H9 (cell line): ENCODE measurements at regions not wholly inside any gene's neighbourhood (a gene's known extent, or its start where the extent isn't known, plus 50 kb on each side); places are given as distances from the start of the nearest gene placed in this dataset.

Experiments
- DNase-seq: peaks from one replicate; pipeline ENCODE4 v3.0.0-alpha.2; 2017
- H2AFZ ChIP-seq: one replicate; pipeline ENCODE4 v1.6.1; 2013; ENCODE audit warnings: mild to moderate bottlenecking, low read length, control low read depth, moderate library complexity
- H2AK5ac ChIP-seq: 2 replicates; pipeline ENCODE4 v1.6.1; 2013; ENCODE audit warnings: low read length, control low read depth, mixed read lengths; ENCODE audit not compliant: insufficient read length
- H2BK120ac ChIP-seq: one replicate; pipeline ENCODE4 v1.6.1; 2013; ENCODE audit warnings: low read depth, mild to moderate bottlenecking, low read length, control low read depth, inconsistent platforms; ENCODE audit not compliant: poor library complexity, severe bottlenecking
- H2BK12ac ChIP-seq: 2 replicates; pipeline ENCODE4 v1.6.1; 2013; ENCODE audit warnings: low read length, control low read depth, mixed read lengths, low read depth; ENCODE audit not compliant: insufficient read length
- H2BK15ac ChIP-seq: 2 replicates; pipeline ENCODE4 v1.6.1; 2013; ENCODE audit warnings: low read depth, low read length, control low read depth
- H2BK20ac ChIP-seq: one replicate; pipeline ENCODE4 v1.6.1; 2013; ENCODE audit warnings: low read depth, mild to moderate bottlenecking, low read length, control low read depth, inconsistent platforms; ENCODE audit not compliant: poor library complexity, severe bottlenecking
- H2BK5ac ChIP-seq: 2 replicates; pipeline ENCODE4 v1.6.1; 2013; ENCODE audit warnings: low read length, control low read depth, mixed read lengths; ENCODE audit not compliant: insufficient read length
- H3K14ac ChIP-seq: 2 replicates; pipeline ENCODE4 v1.6.1; 2013; ENCODE audit warnings: low read length, control low read depth; ENCODE audit not compliant: insufficient read depth
- H3K18ac ChIP-seq: 2 replicates; pipeline ENCODE4 v1.6.1; 2013; ENCODE audit warnings: low read depth, mild to moderate bottlenecking, mixed read lengths, low read length, control low read depth; ENCODE audit not compliant: insufficient read length
- H3K23ac ChIP-seq: 2 replicates; pipeline ENCODE4 v1.6.1; 2013; ENCODE audit warnings: low read length, control low read depth, mixed read lengths, low read depth; ENCODE audit not compliant: insufficient read length
- H3K23me2 ChIP-seq: 2 replicates; pipeline ENCODE4 v1.6.1; 2013; ENCODE audit warnings: low read depth, mild to moderate bottlenecking, mixed read lengths, low read length, control low read depth; ENCODE audit not compliant: insufficient read length, poor library complexity, severe bottlenecking
- H3K27ac ChIP-seq: 2 replicates; pipeline ENCODE4 v1.5.1; 2013; ENCODE audit warnings: low read length, control low read depth, mixed read lengths, low read depth; ENCODE audit not compliant: insufficient read length
- H3K27me3 ChIP-seq: 2 replicates; pipeline ENCODE4 v1.6.1; 2013; ENCODE audit warnings: low read length, control low read depth, inconsistent platforms; ENCODE audit not compliant: insufficient read depth
- H3K4ac ChIP-seq: 2 replicates; pipeline ENCODE4 v1.6.1; 2013; ENCODE audit warnings: low read depth, mild to moderate bottlenecking, control low read depth, inconsistent platforms, low read length, moderate library complexity
- H3K4me1 ChIP-seq: 2 replicates; pipeline ENCODE4 v1.6.1; 2013; ENCODE audit warnings: low read length, control low read depth, inconsistent platforms; ENCODE audit not compliant: insufficient read depth
- H3K4me2 ChIP-seq: 2 replicates; pipeline ENCODE4 v1.6.1; 2013; ENCODE audit warnings: low read length, control low read depth, mixed read lengths; ENCODE audit not compliant: insufficient read length, insufficient read depth
- H3K56ac ChIP-seq: 2 replicates; pipeline ENCODE4 v1.6.1; 2013; ENCODE audit warnings: low read depth, mild to moderate bottlenecking, mixed read lengths, low read length, control low read depth; ENCODE audit not compliant: insufficient read length
- H3K79me1 ChIP-seq: 2 replicates; pipeline ENCODE4 v1.6.1; 2013; ENCODE audit warnings: low read depth, mild to moderate bottlenecking, moderate library complexity, low read length, control low read depth, inconsistent platforms; ENCODE audit not compliant: insufficient read depth, poor library complexity, severe bottlenecking
- H3K79me2 ChIP-seq: 2 replicates; pipeline ENCODE4 v1.6.1; 2013; ENCODE audit warnings: low read length, control low read depth, inconsistent platforms; ENCODE audit not compliant: insufficient read depth
- H3K9ac ChIP-seq: 2 replicates; pipeline ENCODE4 v1.6.1; 2013; ENCODE audit warnings: low read length, control low read depth, mixed read lengths; ENCODE audit not compliant: insufficient read length; ENCODE audit errors: extremely low read depth
- H3K9me3 ChIP-seq: one replicate; pipeline ENCODE4 v1.6.1; 2013; ENCODE audit warnings: low read depth, low read length, inconsistent platforms; ENCODE audit not compliant: control insufficient read depth
- H3T11ph ChIP-seq: one replicate; pipeline ENCODE4 v1.6.1; 2013; ENCODE audit warnings: mild to moderate bottlenecking, low read length, control low read depth, inconsistent platforms
- H4K20me1 ChIP-seq: one replicate; pipeline ENCODE4 v1.6.1; 2013; ENCODE audit not compliant: control insufficient read depth, insufficient read length, insufficient read depth
- H4K5ac ChIP-seq: 2 replicates; pipeline ENCODE4 v1.6.1; 2013; ENCODE audit warnings: low read depth, mild to moderate bottlenecking, mixed read lengths, low read length, control low read depth; ENCODE audit not compliant: insufficient read length
- H4K8ac ChIP-seq: replicated peaks from 2 replicates; pipeline ENCODE4 v1.6.1; 2013; ENCODE audit warnings: low read length, control low read depth, mixed read lengths, low read depth; ENCODE audit not compliant: insufficient read length
- H4K91ac ChIP-seq: 2 replicates; pipeline ENCODE4 v1.6.1; 2013; ENCODE audit warnings: low read depth, mild to moderate bottlenecking, moderate library complexity, mixed read lengths, low read length, control low read depth; ENCODE audit not compliant: insufficient read length
- H3K27ac Mint-ChIP-seq, 3 experiments: 2 replicates in 2 of 3; 3 replicates in 1 of 3; pipeline ENCODE4 v1.8.0; 2020 to 2021; ENCODE audit warnings: mixed read lengths in 3 of 3, mild to moderate bottlenecking in 1 of 3, moderate library complexity in 1 of 3
- H3K27me3 Mint-ChIP-seq: 2 replicates; pipeline ENCODE4 v1.8.0; 2021; ENCODE audit warnings: low read depth, mild to moderate bottlenecking, moderate library complexity, mixed read lengths
- H3K36me3 Mint-ChIP-seq, 3 experiments: 2 replicates in 2 of 3; 3 replicates in 1 of 3; pipeline ENCODE4 v1.8.0; 2020 to 2021; ENCODE audit warnings: low read depth in 3 of 3, mixed read lengths in 3 of 3; ENCODE audit not compliant: insufficient read depth in 1 of 3
- H3K4me1 Mint-ChIP-seq, 2 experiments: 2 replicates each; pipeline ENCODE4 v1.8.0; 2020; ENCODE audit warnings: mixed read lengths in 2 of 2
- H3K4me3 Mint-ChIP-seq, 2 experiments: 2 replicates in 1 of 2; 3 replicates in 1 of 2; pipeline ENCODE4 v1.8.0; 2020 to 2021; ENCODE audit warnings: mild to moderate bottlenecking in 2 of 2, mixed read lengths in 2 of 2, moderate library complexity in 1 of 2
- H3K9me3 Mint-ChIP-seq, 2 experiments: 2 replicates in 1 of 2; 3 replicates in 1 of 2; pipeline ENCODE4 v1.8.0; 2020; ENCODE audit warnings: mild to moderate bottlenecking in 2 of 2, mixed read lengths in 2 of 2, moderate library complexity in 1 of 2
- CTCF ChIP-seq: fragments of 200-600 bp; sonication (generic); conservative IDR thresholded peaks from 3 replicates; pipeline ENCODE4 v1.8.0; 2021; ENCODE audit warnings: antibody characterized with exemption, mild to moderate bottlenecking

GRCh38 chr2:189274361-189274760 lies 94.8 kb upstream of the COL5A2 start:
- TF ChIP-seq CTCF = no peak
- DNase-seq = no peak
- Histone ChIP-seq H3K4me1 (no peaks in the 10 kb centered on the region), H3K27me3 (no peaks in the 10 kb centered on the region), H3K18ac (no peak overlapping the region), H3K9ac (no peak overlapping the region), H3K23ac (no peak overlapping the region), H4K91ac (no peak overlapping the region), H3T11ph (no peak overlapping the region), H2BK15ac (no peak overlapping the region), H3K23me2 (no peaks in the 10 kb centered on the region), H3K56ac (no peak overlapping the region), H3K14ac (no peak overlapping the region), H2BK20ac (no peak overlapping the region), H2BK120ac (no peak overlapping the region), H2AK5ac (no peak overlapping the region), H3K4ac (no peak overlapping the region), H3K4me2 (no peak overlapping the region), H2BK5ac (no peak overlapping the region), H2BK12ac (no peak overlapping the region), H3K79me1 (no peaks in the 10 kb centered on the region), H3K9me3 (no peaks in the 10 kb centered on the region), H4K8ac (no peak overlapping the region), H3K79me2 (no peaks in the 10 kb centered on the region), H4K5ac (no peak overlapping the region), H3K27ac (no peak overlapping the region), H2AFZ (no peak overlapping the region), H4K20me1 (no peaks in the 10 kb centered on the region)
- H3K36me3 Mint-ChIP-seq = no peaks in the 10 kb centered on the region
- H3K9me3 Mint-ChIP-seq = no peaks in the 10 kb centered on the region
- H3K4me3 Mint-ChIP-seq = no peak overlapping the region
- H3K27me3 Mint-ChIP-seq = no peaks in the 10 kb centered on the region
- H3K27ac Mint-ChIP-seq = peak overlapping the region in 1 of 3 experiments; percentile 9; a peak in 1 of 7 replicates
- no peaks in the 10 kb centered on the region for H3K4me1 Mint-ChIP-seq
